K562 (cell line): ENCODE measurements at regions not wholly inside any gene's neighbourhood (a gene's known extent, or its start where the extent isn't known, plus 50 kb on each side); places are given as distances from the start of the nearest gene placed in this dataset.

Experiments
- ATF6 ChIP-seq: sonication (generic); formaldehyde crosslinking; IDR thresholded peaks from 2 replicates; pipeline ENCODE4 v1.4.0; 2020; ENCODE audit warnings: mild to moderate bottlenecking, missing genetic modification reagents
- CBX8 ChIP-seq: fragments of 200-600 bp; sonication (generic); IDR thresholded peaks from 2 replicates; pipeline ENCODE4 v1.6.1; 2012; ENCODE audit warnings: borderline replicate concordance, mixed run types, low read depth, mild to moderate bottlenecking, moderate library complexity, mixed read lengths, low read length, control low read depth, inconsistent platforms; ENCODE audit not compliant: poor library complexity, severe bottlenecking; ENCODE audit errors: extremely low read depth
- FUS ChIP-seq: fragments of 200-400 bp; formaldehyde crosslinking; optimal IDR thresholded peaks from 2 replicates; pipeline ENCODE3; 2017; ENCODE audit warnings: low read depth, low read length
- HMG20B ChIP-seq: fragments of 250-450 bp; sonication (Bioruptor Pico); IDR thresholded peaks from 2 replicates; pipeline ENCODE4 v1.5.0; 2021; ENCODE audit warnings: mild to moderate bottlenecking
- IRF2 ChIP-seq: sonication (generic); formaldehyde crosslinking; IDR thresholded peaks from 2 replicates; pipeline ENCODE4 v1.8.1; 2022; ENCODE audit warnings: mild to moderate bottlenecking, missing genetic modification reagents
- MXD1 ChIP-seq: fragments of 250-450 bp; sonication (Bioruptor Pico); IDR thresholded peaks from 2 replicates; pipeline ENCODE4 v1.8.0; 2021; ENCODE audit warnings: borderline replicate concordance, mild to moderate bottlenecking, moderate library complexity; ENCODE audit not compliant: poor library complexity, severe bottlenecking
- NCOA4 ChIP-seq: fragments of 450-650 bp; IDR thresholded peaks from 2 replicates; pipeline ENCODE4 v1.6.1; 2018; ENCODE audit warnings: mild to moderate bottlenecking; ENCODE audit not compliant: partially characterized antibody
- PRDM10 ChIP-seq: fragments of 450-650 bp; IDR thresholded peaks from 2 replicates; pipeline ENCODE4 v1.6.1; 2018; ENCODE audit not compliant: partially characterized antibody
- SAP30 ChIP-seq: fragments of 200-600 bp; sonication (generic); IDR thresholded peaks from 2 replicates; pipeline ENCODE4 v1.6.1; 2012; ENCODE audit warnings: borderline replicate concordance, low read depth, mild to moderate bottlenecking, moderate library complexity, low read length, control low read depth, inconsistent platforms; ENCODE audit not compliant: insufficient read depth, poor library complexity, severe bottlenecking
- SREBF1 ChIP-seq: fragments of 150-350 bp; IDR thresholded peaks from 2 replicates; pipeline ENCODE4 v1.6.1; 2014; ENCODE audit warnings: antibody characterized with exemption, low read depth, low read length, borderline replicate concordance
- ZFPM2 ChIP-seq: fragments of 250-450 bp; sonication (Bioruptor Pico); IDR thresholded peaks from 2 replicates; pipeline ENCODE4 v1.5.1; 2022; ENCODE audit warnings: mild to moderate bottlenecking
- ZNF507 ChIP-seq: conservative IDR thresholded peaks from 2 replicates; pipeline ENCODE4 v1.6.1; 2017; ENCODE audit warnings: missing genetic modification characterization, missing compliant biosample characterization
- ZNF586 ChIP-seq: fragments of 450-650 bp; formaldehyde crosslinking; conservative IDR thresholded peaks from 2 replicates; pipeline ENCODE4 v1.4.0; 2020; ENCODE audit warnings: mild to moderate bottlenecking, moderate library complexity
- ZNF76 ChIP-seq: fragments of 250-450 bp; sonication (Bioruptor Pico); IDR thresholded peaks from 2 replicates; pipeline ENCODE4 v1.4.0; 2020; ENCODE audit warnings: mild to moderate bottlenecking, moderate library complexity, borderline replicate concordance
- ZNF780A ChIP-seq: fragments of 250-450 bp; sonication (Bioruptor Pico); IDR thresholded peaks from 2 replicates; pipeline ENCODE4 v1.5.0; 2021; ENCODE audit warnings: mild to moderate bottlenecking
- TF ChIP-seq, protein P1 (sequence below): sonication (generic); formaldehyde crosslinking; IDR thresholded peaks from 2 replicates; pipeline ENCODE4 v1.8.1; 2023; ENCODE audit warnings: missing genetic modification reagents, mild to moderate bottlenecking, borderline replicate concordance

DNA sequence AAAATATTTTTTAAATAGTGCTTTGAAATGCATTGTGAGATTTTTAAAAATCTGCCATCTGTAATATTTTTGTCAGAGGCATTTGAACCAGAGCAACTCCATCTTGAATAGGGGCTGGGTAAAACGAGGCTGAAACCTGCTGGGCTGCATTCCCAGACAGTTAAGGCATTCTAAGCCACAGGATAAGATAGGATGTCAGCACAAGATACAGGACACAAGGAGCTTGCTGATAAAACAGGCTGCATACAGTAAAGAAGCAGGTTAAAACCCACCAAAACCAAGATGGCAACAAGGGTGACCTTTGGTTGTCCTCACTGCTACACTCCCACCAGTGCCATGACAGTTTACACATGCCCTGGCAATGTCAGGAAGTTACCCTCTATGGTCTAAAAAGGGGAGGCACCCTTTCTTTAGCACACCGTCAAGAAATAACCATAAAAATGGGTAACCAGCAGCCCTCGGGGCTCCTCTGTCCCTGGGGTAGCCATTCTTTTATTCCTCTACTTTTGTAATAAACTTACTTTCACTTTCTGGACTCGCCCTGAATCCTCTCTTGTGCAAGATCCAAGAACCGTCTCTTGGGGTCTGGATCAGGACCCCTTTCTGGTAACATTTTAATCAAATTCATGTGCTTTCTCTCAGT, 273.7 kb downstream of the SEMA3D start (continued):
- TF ChIP-seq CBX8 (no peak), ATF6 (CRISPR knock-in tag) (no peak), PRDM10 (no peak), ZNF507 (tag) (no peak), ZNF780A (CRISPR knock-in tag) (no peak), IRF2 (CRISPR knock-in tag) (no peak), ZNF76 (CRISPR knock-in tag) (peak; percentile 59; the same call in 1 of the 2 replicates), SREBF1 (no peak), ZNF586 (CRISPR knock-in tag) (peak; percentile 77; the same call in 1 of the 2 replicates), MXD1 (CRISPR knock-in tag) (no peak), ZFPM2 (CRISPR knock-in tag) (no peak), HMG20B (CRISPR knock-in tag) (no peak), SAP30 (no peak), FUS (no peak), NCOA4 (no peak)
- TF ChIP-seq, protein P1, sequence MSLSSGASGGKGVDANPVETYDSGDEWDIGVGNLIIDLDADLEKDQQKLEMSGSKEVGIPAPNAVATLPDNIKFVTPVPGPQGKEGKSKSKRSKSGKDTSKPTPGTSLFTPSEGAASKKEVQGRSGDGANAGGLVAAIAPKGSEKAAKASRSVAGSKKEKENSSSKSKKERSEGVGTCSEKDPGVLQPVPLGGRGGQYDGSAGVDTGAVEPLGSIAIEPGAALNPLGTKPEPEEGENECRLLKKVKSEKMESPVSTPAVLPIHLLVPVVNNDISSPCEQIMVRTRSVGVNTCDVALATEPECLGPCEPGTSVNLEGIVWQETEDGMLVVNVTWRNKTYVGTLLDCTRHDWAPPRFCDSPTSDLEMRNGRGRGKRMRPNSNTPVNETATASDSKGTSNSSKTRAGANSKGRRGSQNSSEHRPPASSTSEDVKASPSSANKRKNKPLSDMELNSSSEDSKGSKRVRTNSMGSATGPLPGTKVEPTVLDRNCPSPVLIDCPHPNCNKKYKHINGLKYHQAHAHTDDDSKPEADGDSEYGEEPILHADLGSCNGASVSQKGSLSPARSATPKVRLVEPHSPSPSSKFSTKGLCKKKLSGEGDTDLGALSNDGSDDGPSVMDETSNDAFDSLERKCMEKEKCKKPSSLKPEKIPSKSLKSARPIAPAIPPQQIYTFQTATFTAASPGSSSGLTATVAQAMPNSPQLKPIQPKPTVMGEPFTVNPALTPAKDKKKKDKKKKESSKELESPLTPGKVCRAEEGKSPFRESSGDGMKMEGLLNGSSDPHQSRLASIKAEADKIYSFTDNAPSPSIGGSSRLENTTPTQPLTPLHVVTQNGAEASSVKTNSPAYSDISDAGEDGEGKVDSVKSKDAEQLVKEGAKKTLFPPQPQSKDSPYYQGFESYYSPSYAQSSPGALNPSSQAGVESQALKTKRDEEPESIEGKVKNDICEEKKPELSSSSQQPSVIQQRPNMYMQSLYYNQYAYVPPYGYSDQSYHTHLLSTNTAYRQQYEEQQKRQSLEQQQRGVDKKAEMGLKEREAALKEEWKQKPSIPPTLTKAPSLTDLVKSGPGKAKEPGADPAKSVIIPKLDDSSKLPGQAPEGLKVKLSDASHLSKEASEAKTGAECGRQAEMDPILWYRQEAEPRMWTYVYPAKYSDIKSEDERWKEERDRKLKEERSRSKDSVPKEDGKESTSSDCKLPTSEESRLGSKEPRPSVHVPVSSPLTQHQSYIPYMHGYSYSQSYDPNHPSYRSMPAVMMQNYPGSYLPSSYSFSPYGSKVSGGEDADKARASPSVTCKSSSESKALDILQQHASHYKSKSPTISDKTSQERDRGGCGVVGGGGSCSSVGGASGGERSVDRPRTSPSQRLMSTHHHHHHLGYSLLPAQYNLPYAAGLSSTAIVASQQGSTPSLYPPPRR (CRISPR knock-in tag): no peak
